WTC11 (cell line): ENCODE measurements at regions not wholly inside any gene's neighbourhood (a gene's known extent, or its start where the extent isn't known, plus 50 kb on each side); places are given as distances from the start of the nearest gene placed in this dataset.

Experiments used
- ATAC-seq: fragments of 200-7000 bp; cut with Tn5 transposase; 2 replicates; pipeline ENCODE4 v1.10.0; 2021; ENCODE audit warnings: mild to moderate bottlenecking, moderate library complexity
- CTCF ChIA-PET: fragments of 300-600 bp; sonication (Branson Sonifier 250); formaldehyde crosslinking; loops from one replicate; lab custom pipeline; 2021; ENCODE audit warnings: antibody characterized with exemption; lab: Charles Lee
- POLR2A ChIA-PET: fragments of 350-600 bp; sonication (Branson Sonifier 250); formaldehyde crosslinking; loops from one replicate; lab custom pipeline; 2021; ENCODE audit warnings: antibody characterized with exemption; lab: Charles Lee
- DNase-seq: peaks from one replicate; pipeline ENCODE4 v3.0.0; 2021; ENCODE audit warnings: low spot score
- H3K27ac Mint-ChIP-seq: 2 replicates; pipeline ENCODE4 v1.8.0; 2021; ENCODE audit warnings: mixed read lengths
- H3K27me3 Mint-ChIP-seq: 2 replicates; pipeline ENCODE4 v1.8.0; 2021; ENCODE audit warnings: low read depth, mild to moderate bottlenecking, moderate library complexity, mixed read lengths
- H3K36me3 Mint-ChIP-seq: 2 replicates; pipeline ENCODE4 v1.8.0; 2021; ENCODE audit warnings: mixed read lengths
- H3K4me1 Mint-ChIP-seq: 2 replicates; pipeline ENCODE4 v1.8.0; 2022; ENCODE audit warnings: mixed read lengths
- H3K4me3 Mint-ChIP-seq: 2 replicates; pipeline ENCODE4 v1.8.0; 2021; ENCODE audit warnings: mild to moderate bottlenecking, moderate library complexity, mixed read lengths
- H3K9me3 Mint-ChIP-seq: 2 replicates; pipeline ENCODE4 v1.8.0; 2021; ENCODE audit warnings: mixed read lengths
- CREB1 ChIP-seq: sonication (generic); formaldehyde crosslinking; IDR thresholded peaks from 2 replicates; pipeline ENCODE4 v1.8.0; 2023; ENCODE audit warnings: mild to moderate bottlenecking, missing genetic modification reagents
- CREM ChIP-seq: sonication (generic); formaldehyde crosslinking; IDR thresholded peaks from 2 replicates; pipeline ENCODE4 v1.8.1; 2022; ENCODE audit warnings: mild to moderate bottlenecking, missing genetic modification reagents, moderate library complexity
- ETV6 ChIP-seq: sonication (generic); formaldehyde crosslinking; IDR thresholded peaks from 2 replicates; pipeline ENCODE4 v1.8.1; 2022; ENCODE audit warnings: mild to moderate bottlenecking, missing genetic modification reagents
- FOXP1 ChIP-seq: sonication (generic); formaldehyde crosslinking; IDR thresholded peaks from 2 replicates; pipeline ENCODE4 v1.8.0; 2022; ENCODE audit warnings: missing genetic modification reagents, mild to moderate bottlenecking, moderate library complexity, borderline replicate concordance
- GRHL2 ChIP-seq: fragments of 250-450 bp; sonication (Bioruptor Pico); IDR thresholded peaks from 2 replicates; pipeline ENCODE4 v1.8.0; 2022; ENCODE audit warnings: mild to moderate bottlenecking, moderate library complexity; ENCODE audit not compliant: insufficient replicate concordance, severe bottlenecking
- JAZF1 ChIP-seq: fragments of 250-450 bp; sonication (Bioruptor Pico); IDR thresholded peaks from 2 replicates; pipeline ENCODE4 v1.9.0; 2021; ENCODE audit warnings: moderate library complexity, mild to moderate bottlenecking, inconsistent platforms
- PRRX2 ChIP-seq: fragments of 250-450 bp; sonication (Bioruptor Pico); IDR thresholded peaks from 2 replicates; pipeline ENCODE4 v1.8.0; 2021; ENCODE audit warnings: mild to moderate bottlenecking
- RORB ChIP-seq: fragments of 250-450 bp; sonication (Bioruptor Pico); IDR thresholded peaks from 2 replicates; pipeline ENCODE4 v1.9.0; 2021; ENCODE audit warnings: mild to moderate bottlenecking
- SMAD3 ChIP-seq: sonication (generic); formaldehyde crosslinking; IDR thresholded peaks from 2 replicates; pipeline ENCODE4 v1.8.0; 2022; ENCODE audit warnings: missing genetic modification reagents, mild to moderate bottlenecking, borderline replicate concordance
- SMAD4 ChIP-seq: sonication (generic); formaldehyde crosslinking; IDR thresholded peaks from 2 replicates; pipeline ENCODE4 v1.8.0; 2022; ENCODE audit warnings: mild to moderate bottlenecking, missing genetic modification reagents
- ZNF232 ChIP-seq: sonication (generic); formaldehyde crosslinking; IDR thresholded peaks from 2 replicates; pipeline ENCODE4 v1.8.0; 2022; ENCODE audit warnings: mild to moderate bottlenecking, missing genetic modification reagents
- ZNF263 ChIP-seq: sonication (generic); formaldehyde crosslinking; IDR thresholded peaks from 2 replicates; pipeline ENCODE4 v1.8.1; 2022; ENCODE audit warnings: low read depth, mild to moderate bottlenecking, moderate library complexity, missing genetic modification reagents
- ZNF317 ChIP-seq: sonication (generic); formaldehyde crosslinking; IDR thresholded peaks from 2 replicates; pipeline ENCODE4 v1.8.1; 2023; ENCODE audit warnings: low read depth, mild to moderate bottlenecking, moderate library complexity, missing genetic modification reagents, borderline replicate concordance
- TF ChIP-seq, protein P1 (sequence below): sonication (generic); formaldehyde crosslinking; IDR thresholded peaks from 2 replicates; pipeline ENCODE4 v1.8.0; 2022; ENCODE audit warnings: mild to moderate bottlenecking, missing genetic modification reagents
- TF ChIP-seq, protein P2 (sequence below): sonication (generic); formaldehyde crosslinking; IDR thresholded peaks from 2 replicates; pipeline ENCODE4 v1.8.1; 2022; ENCODE audit warnings: missing genetic modification reagents, borderline replicate concordance
- TF ChIP-seq, protein P3 (sequence below): sonication (generic); formaldehyde crosslinking; conservative IDR thresholded peaks from 2 replicates; pipeline ENCODE4 v1.8.1; 2022; ENCODE audit warnings: mild to moderate bottlenecking, missing genetic modification reagents
- TF ChIP-seq, protein P4 (sequence below): fragments of 250-450 bp; sonication (Bioruptor Pico); IDR thresholded peaks from 2 replicates; pipeline ENCODE4 v1.8.0; 2021; ENCODE audit warnings: mild to moderate bottlenecking
- TF ChIP-seq, protein P5 (sequence below): sonication (generic); formaldehyde crosslinking; IDR thresholded peaks from 2 replicates; pipeline ENCODE4 v1.8.0; 2022; ENCODE audit warnings: mild to moderate bottlenecking, missing genetic modification reagents

DNA sequence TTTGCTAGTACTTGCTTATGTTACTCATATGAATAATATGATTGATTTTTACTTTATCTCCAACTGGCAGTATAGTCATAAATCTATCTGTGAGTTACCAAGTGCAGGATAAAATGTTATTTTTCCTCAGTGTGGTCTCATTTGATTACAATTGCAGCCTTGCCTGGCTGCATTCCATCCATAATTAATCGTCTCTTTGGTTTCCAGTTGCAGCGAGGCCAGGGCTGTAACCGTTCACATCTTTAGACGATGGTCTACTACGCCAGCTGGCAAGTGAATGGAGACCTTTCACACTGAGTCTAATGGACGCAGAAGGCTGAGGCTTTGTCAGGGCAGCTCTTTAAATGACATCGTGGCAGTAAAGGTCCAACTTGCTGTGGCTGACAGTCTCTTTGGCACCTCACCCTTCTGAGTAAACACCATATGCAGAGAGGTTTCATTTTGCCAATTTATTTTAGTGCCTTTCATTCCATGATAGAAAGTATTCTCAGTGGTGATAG, 84.0 kb downstream of the ARL4A start:
- no peak for DNase-seq
- 0 out of 2 replicates have a peak overlapping the region, but pooled peaks have one; percentile 1 for H3K27ac Mint-ChIP-seq
- peak; percentile 36 for ATAC-seq
- no peaks in the 10 kb centered on the region for H3K27me3 Mint-ChIP-seq
- no peak overlapping the region; the same call in 1 of the 2 replicates for H3K4me3 Mint-ChIP-seq
- CTCF ChIA-PET = interaction anchor here (0.6 to 1.9 kb wide), 2 partner anchors 61 to 84 kb away, joined by 3 to 9 read pairs; partner anchors contain the start of gene ARL4A
- TF ChIP-seq GRHL2 (CRISPR knock-in tag) (no peak), ETV6 (CRISPR knock-in tag) (no peak), CREM (no peak), PRRX2 (CRISPR knock-in tag) (no peak), ZNF263 (no peak)
- TF ChIP-seq, protein P1, sequence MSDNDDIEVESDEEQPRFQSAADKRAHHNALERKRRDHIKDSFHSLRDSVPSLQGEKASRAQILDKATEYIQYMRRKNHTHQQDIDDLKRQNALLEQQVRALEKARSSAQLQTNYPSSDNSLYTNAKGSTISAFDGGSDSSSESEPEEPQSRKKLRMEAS = no peak
- TF ChIP-seq, protein P2, sequence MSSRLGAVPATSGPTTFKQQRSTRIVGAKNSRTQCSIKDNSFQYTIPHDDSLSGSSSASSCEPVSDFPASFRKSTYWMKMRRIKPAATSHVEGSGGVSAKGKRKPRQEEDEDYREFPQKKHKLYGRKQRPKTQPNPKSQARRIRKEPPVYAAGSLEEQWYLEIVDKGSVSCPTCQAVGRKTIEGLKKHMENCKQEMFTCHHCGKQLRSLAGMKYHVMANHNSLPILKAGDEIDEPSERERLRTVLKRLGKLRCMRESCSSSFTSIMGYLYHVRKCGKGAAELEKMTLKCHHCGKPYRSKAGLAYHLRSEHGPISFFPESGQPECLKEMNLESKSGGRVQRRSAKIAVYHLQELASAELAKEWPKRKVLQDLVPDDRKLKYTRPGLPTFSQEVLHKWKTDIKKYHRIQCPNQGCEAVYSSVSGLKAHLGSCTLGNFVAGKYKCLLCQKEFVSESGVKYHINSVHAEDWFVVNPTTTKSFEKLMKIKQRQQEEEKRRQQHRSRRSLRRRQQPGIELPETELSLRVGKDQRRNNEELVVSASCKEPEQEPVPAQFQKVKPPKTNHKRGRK (CRISPR knock-in tag) = no peak
- TF ChIP-seq, protein P3, sequence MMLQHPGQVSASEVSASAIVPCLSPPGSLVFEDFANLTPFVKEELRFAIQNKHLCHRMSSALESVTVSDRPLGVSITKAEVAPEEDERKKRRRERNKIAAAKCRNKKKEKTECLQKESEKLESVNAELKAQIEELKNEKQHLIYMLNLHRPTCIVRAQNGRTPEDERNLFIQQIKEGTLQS (CRISPR knock-in tag) = no peak
- POLR2A ChIA-PET = no interaction called here
- peaks cover 16% of the 10 kb centered on the region for H3K36me3 Mint-ChIP-seq
- H3K4me1 Mint-ChIP-seq = peaks cover 44% of the 10 kb centered on the region
- H3K9me3 Mint-ChIP-seq = peaks cover 17% of the 10 kb centered on the region

DNA sequence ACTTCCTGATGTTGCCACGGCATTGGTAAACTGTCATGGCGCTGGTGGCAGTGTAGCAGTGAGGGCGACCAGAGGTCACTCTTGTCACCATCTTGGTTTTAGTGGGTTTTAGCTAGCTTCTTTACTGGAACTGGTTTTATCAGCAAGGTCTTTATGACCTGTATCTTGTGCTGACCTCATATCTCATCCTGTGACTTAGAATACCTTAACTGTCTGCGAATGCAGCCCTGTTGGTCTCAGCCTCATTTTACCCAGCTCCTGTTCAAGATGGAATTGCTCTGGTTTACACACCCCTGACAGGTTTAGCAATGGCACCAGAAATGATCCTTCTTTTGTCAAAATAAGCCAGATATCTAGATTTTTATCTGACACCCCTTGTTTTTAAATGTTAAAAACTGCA, 85.3 kb downstream of the ARL4A start:
- Mint-ChIP-seq H3K4me3 (no peak overlapping the region), H3K9me3 (peaks cover 17% of the 10 kb centered on the region), H3K27me3 (no peaks in the 10 kb centered on the region), H3K36me3 (peaks cover 16% of the 10 kb centered on the region), H3K4me1 (peaks cover 44% of the 10 kb centered on the region), H3K27ac (no peak overlapping the region)
- TF ChIP-seq ZNF232 (CRISPR knock-in tag) = no peak
- no peak for TF ChIP-seq ZNF317
- TF ChIP-seq ETV6 (CRISPR knock-in tag) = no peak
- TF ChIP-seq CREB1 (CRISPR knock-in tag) = no peak
- TF ChIP-seq JAZF1 (CRISPR knock-in tag) = no peak
- TF ChIP-seq, protein P4, sequence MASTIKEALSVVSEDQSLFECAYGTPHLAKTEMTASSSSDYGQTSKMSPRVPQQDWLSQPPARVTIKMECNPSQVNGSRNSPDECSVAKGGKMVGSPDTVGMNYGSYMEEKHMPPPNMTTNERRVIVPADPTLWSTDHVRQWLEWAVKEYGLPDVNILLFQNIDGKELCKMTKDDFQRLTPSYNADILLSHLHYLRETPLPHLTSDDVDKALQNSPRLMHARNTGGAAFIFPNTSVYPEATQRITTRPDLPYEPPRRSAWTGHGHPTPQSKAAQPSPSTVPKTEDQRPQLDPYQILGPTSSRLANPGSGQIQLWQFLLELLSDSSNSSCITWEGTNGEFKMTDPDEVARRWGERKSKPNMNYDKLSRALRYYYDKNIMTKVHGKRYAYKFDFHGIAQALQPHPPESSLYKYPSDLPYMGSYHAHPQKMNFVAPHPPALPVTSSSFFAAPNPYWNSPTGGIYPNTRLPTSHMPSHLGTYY (CRISPR knock-in tag) = no peak
- TF ChIP-seq RORB (CRISPR knock-in tag) = no peak
- TF ChIP-seq FOXP1 (CRISPR knock-in tag) = no peak
- ChIA-PET CTCF (no interaction called here), POLR2A (no interaction called here)
- DNase-seq (no peak), ATAC-seq (no peak)

DNA sequence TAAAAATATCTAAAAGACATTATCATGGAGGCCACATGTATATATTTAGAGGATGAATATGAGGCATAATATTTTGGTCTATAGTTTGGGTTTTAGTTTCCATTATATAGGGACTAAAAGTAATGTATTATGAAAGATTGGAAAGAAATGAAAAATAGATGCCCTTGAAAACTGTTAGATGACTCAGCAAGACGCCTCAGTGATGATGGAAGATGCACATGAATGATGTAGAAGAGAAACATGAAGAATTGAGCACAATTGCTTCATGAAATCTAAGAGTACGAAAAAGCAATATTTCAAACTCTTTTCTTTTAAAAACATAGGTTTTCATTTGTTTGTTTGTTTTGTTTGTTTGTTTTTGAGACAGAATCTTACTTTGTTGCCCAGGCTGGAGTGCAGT, 89.8 kb downstream of the ARL4A start:
- Mint-ChIP-seq H3K36me3 (peaks cover 15% of the 10 kb centered on the region), H3K4me1 (peaks cover 2% of the 10 kb centered on the region), H3K27me3 (no peaks in the 10 kb centered on the region), H3K9me3 (peaks cover 17% of the 10 kb centered on the region), H3K4me3 (no peak overlapping the region)
- DNase-seq (no peak), ATAC-seq (no peak)
- CTCF ChIA-PET = no interaction called here
- no peak for TF ChIP-seq SMAD4 (CRISPR knock-in tag)
- TF ChIP-seq, protein P5, sequence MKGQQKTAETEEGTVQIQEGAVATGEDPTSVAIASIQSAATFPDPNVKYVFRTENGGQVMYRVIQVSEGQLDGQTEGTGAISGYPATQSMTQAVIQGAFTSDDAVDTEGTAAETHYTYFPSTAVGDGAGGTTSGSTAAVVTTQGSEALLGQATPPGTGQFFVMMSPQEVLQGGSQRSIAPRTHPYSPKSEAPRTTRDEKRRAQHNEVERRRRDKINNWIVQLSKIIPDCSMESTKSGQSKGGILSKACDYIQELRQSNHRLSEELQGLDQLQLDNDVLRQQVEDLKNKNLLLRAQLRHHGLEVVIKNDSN (CRISPR knock-in tag) = no peak
- TF ChIP-seq, protein P4 (CRISPR knock-in tag) = no peak
- TF ChIP-seq SMAD3 (CRISPR knock-in tag) = no peak
- no peak for TF ChIP-seq RORB (CRISPR knock-in tag)
- TF ChIP-seq, all 79 proteins: peak for 0
- H3K27ac Mint-ChIP-seq = no peak overlapping the region
- POLR2A ChIA-PET = no interaction called here
